Fibroblast of the aortic adventitia (primary cell): ENCODE measurements at regions not wholly inside any gene's neighbourhood (a gene's known extent, or its start where the extent isn't known, plus 50 kb on each side); places are given as distances from the start of the nearest gene placed in this dataset.

Source experiments
- DNase-seq: peaks from one replicate; pipeline ENCODE4 v3.0.0-alpha.2; 2010; ENCODE audit warnings: low read depth
- H3K4me3 ChIP-seq: 2 replicates; pipeline ENCODE4 v1.5.1; 2011; ENCODE audit warnings: low read depth, mild to moderate bottlenecking, control low read depth, low read length, moderate library complexity
- TF ChIP-seq, protein P1 (sequence below): IDR thresholded peaks from 2 replicates; pipeline ENCODE4 v1.5.1; 2011; ENCODE audit warnings: mild to moderate bottlenecking, low read length, control low read depth, inconsistent platforms; ENCODE audit not compliant: insufficient read depth

- H3K4me3 ChIP-seq: no peak overlapping the region
- DNase-seq: no peak
- TF ChIP-seq, protein P1, sequence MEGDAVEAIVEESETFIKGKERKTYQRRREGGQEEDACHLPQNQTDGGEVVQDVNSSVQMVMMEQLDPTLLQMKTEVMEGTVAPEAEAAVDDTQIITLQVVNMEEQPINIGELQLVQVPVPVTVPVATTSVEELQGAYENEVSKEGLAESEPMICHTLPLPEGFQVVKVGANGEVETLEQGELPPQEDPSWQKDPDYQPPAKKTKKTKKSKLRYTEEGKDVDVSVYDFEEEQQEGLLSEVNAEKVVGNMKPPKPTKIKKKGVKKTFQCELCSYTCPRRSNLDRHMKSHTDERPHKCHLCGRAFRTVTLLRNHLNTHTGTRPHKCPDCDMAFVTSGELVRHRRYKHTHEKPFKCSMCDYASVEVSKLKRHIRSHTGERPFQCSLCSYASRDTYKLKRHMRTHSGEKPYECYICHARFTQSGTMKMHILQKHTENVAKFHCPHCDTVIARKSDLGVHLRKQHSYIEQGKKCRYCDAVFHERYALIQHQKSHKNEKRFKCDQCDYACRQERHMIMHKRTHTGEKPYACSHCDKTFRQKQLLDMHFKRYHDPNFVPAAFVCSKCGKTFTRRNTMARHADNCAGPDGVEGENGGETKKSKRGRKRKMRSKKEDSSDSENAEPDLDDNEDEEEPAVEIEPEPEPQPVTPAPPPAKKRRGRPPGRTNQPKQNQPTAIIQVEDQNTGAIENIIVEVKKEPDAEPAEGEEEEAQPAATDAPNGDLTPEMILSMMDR: no peak
Observed at GRCh38 chrX:43510209-43510608, 145.9 kb upstream of the MAOA start.

GRCh38 chrX:43513085-43513484, 143.0 kb upstream of the MAOA start:
- DNase-seq: no peak
- TF ChIP-seq, protein P1: no peak
- no peak overlapping the region for H3K4me3 ChIP-seq

DNA sequence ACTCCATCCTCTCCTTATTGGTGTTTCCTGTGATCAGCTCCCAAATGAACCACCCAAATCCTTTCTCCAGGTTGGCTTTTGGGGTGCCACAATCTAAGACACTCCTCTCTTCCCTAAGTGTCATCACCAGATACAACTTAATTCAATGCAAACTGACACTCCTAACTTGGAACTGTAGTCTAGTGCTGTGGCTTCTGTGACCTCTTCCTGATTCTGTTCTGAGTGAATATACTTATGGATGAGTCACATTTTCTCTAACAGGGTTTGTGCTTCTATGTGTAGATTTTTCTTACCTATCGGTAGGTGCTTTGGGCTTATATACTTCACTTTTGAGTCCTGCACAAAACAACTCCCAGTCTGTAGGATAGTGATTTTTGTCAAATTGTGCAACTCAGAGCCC, 141.3 kb upstream of the MAOA start:
- TF ChIP-seq, protein P1: no peak
- no peak overlapping the region for H3K4me3 ChIP-seq
- no peak for DNase-seq

DNA sequence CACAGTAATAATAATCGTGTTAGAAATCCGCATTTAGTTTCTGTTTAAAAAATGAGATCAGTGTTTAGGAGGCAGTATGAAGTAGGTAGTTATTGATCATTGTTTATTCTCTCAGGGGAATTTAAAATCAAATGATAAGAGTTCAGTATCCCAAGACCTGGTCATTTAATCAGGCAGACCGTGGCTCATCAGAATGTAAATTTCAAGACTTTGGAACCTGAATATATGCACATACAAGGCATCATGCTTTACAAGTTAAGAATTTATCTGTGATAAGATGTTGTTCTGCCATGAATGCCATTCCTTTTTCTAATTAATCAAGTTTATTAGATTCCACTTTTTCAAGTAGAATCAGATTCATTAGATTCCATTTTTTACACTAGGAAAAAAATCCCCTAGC, 133.5 kb upstream of the MAOA start:
- TF ChIP-seq, protein P1: no peak
- no peak overlapping the region for H3K4me3 ChIP-seq
- DNase-seq: no peak

DNA sequence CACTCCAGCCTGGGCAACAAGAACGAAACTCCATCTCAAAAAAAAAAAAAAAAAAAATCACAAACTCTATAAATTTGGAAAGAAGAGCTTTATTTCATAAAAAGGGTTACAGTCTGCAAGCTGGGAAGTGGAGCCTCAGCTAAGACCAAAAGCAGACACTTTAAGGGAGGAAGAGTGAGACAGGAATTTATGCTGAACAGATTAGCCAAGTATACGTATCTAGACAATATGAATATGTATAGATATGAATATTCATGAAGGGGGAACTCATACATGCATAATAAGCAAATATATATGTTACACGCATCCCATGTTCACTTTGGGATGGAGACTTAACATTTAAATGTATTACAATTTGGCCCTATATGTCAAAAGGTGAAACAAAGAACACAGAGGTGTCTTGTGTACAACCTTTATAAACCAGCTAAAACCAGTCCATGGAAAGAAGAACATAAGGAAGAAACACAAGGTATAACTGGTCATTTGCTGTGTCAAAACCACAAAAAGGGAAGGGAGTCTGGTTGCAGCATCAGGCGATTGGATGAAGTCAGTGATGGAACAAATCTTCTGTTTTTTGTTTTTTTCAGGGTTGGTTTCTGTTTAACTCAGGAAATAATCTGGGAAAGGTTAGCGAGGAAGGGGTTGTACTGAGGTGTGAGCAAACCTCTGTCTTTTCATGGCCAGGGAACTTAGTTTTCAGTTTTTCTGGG, 130.0 kb upstream of the MAOA start:
- no peak overlapping the region for H3K4me3 ChIP-seq
- DNase-seq: no peak
- TF ChIP-seq, protein P1: no peak

- H3K4me3 ChIP-seq: no peak overlapping the region
- TF ChIP-seq, protein P1: no peak
- no peak for DNase-seq
Observed at GRCh38 chrX:43526878-43527277, 129.2 kb upstream of the MAOA start.

- TF ChIP-seq, protein P1: no peak
- DNase-seq: no peak
- no peak overlapping the region for H3K4me3 ChIP-seq
Observed at GRCh38 chrX:43527801-43528200, 128.3 kb upstream of the MAOA start.
